ENCODE measurements at regions not wholly inside any gene's neighbourhood (a gene's known extent, or its start where the extent isn't known, plus 50 kb on each side); places are given as distances from the start of the nearest gene placed in this dataset.

GRCh38 chr3:153036846-153037245 is 125.2 kb upstream of the RAP2B start:
- TF ChIP-seq EZH2 (IDR thresholded peaks at IDR 0.05; ENCODE audit: low read depth), result no peak
- TF ChIP-seq CTCF (conservative IDR thresholded peaks at IDR 0.05), result no peak

All from PC-9 (cell line).